ENCODE measurements at regions not wholly inside any gene's neighbourhood (a gene's known extent, or its start where the extent isn't known, plus 50 kb on each side); places are given as distances from the start of the nearest gene placed in this dataset.

DNA sequence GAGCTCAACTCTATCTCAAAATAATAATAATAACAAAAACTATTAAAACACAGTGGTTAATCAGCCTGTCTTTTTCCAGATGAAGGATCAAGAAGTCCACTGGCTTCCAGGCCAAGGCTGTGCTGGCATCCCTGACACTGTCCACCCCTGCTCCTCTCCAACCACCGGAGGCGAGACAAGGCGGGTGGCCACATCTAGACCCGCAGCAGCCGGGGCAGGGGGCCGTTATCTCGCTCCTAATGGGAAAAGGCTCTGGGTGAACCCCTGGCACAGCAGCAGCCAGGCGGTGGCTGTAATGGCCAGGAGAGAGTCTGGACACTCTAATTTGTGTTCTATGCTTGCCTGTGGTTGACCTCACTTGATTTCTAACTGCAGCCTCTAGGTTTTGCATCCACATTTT is 158.0 kb upstream of the SOX1 start:
- Histone ChIP-seq H3K9me3 (no peaks in the 10 kb centered on the region), H3K27me3 (no peaks in the 10 kb centered on the region), H3K4me3 (no peak overlapping the region), H3K36me3 (no peaks in the 10 kb centered on the region), H3K27ac (no peak overlapping the region), H3K4me1 (no peaks in the 10 kb centered on the region)
- ATAC-seq (no peak), DNase-seq (peak in 1 of 3 donors; percentile 37)
- no CpG with 5 or more reads among the region's 8 CpGs for WGBS (ENCODE audit: insufficient coverage, low coverage, low lambda C conversion rate, missing lambda C conversion rate)
- TF ChIP-seq, protein P1, sequence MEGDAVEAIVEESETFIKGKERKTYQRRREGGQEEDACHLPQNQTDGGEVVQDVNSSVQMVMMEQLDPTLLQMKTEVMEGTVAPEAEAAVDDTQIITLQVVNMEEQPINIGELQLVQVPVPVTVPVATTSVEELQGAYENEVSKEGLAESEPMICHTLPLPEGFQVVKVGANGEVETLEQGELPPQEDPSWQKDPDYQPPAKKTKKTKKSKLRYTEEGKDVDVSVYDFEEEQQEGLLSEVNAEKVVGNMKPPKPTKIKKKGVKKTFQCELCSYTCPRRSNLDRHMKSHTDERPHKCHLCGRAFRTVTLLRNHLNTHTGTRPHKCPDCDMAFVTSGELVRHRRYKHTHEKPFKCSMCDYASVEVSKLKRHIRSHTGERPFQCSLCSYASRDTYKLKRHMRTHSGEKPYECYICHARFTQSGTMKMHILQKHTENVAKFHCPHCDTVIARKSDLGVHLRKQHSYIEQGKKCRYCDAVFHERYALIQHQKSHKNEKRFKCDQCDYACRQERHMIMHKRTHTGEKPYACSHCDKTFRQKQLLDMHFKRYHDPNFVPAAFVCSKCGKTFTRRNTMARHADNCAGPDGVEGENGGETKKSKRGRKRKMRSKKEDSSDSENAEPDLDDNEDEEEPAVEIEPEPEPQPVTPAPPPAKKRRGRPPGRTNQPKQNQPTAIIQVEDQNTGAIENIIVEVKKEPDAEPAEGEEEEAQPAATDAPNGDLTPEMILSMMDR (IDR thresholded peaks at IDR 0.05): no peak
- no peak for TF ChIP-seq POLR2A (IDR thresholded peaks at IDR 0.05)
- intact Hi-C loops (cut with DNase I): no loop called here

DNA sequence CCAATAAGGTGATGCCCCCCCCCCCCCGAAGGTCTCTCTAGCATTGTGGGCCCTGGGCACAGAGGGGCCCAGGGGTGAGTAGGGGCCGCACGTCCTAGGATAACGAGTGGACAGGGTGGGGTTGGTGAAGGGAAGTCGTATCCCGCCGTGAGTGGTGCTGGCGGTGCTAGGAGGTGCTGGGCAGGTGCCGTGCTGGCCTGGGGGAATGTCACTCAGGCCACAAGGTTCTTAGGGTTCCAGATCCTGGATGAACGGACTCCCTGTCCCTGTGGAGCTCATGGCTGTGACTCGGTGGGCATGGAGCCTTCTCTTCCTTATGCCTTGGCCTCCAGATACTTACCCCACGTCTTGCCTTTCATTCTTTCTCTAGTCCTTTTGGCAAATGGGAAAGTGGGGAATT is 157.4 kb upstream of the SOX1 start:
- peak in 1 of 3 donors; percentile 35 for DNase-seq
- WGBS (ENCODE audit: insufficient coverage, low coverage, low lambda C conversion rate, missing lambda C conversion rate): 29% methylated on average over 2 of the region's 12 CpGs
- Histone ChIP-seq H3K27me3 (no peaks in the 10 kb centered on the region), H3K4me1 (no peaks in the 10 kb centered on the region), H3K27ac (no peak overlapping the region), H3K9me3 (no peaks in the 10 kb centered on the region), H3K4me3 (no peak overlapping the region), H3K36me3 (no peaks in the 10 kb centered on the region)
- intact Hi-C loops (cut with DNase I): no loop called here
- no peak for ATAC-seq
- TF ChIP-seq, protein P1 (IDR thresholded peaks at IDR 0.05): no peak
- no peak for TF ChIP-seq POLR2A (IDR thresholded peaks at IDR 0.05)

DNA sequence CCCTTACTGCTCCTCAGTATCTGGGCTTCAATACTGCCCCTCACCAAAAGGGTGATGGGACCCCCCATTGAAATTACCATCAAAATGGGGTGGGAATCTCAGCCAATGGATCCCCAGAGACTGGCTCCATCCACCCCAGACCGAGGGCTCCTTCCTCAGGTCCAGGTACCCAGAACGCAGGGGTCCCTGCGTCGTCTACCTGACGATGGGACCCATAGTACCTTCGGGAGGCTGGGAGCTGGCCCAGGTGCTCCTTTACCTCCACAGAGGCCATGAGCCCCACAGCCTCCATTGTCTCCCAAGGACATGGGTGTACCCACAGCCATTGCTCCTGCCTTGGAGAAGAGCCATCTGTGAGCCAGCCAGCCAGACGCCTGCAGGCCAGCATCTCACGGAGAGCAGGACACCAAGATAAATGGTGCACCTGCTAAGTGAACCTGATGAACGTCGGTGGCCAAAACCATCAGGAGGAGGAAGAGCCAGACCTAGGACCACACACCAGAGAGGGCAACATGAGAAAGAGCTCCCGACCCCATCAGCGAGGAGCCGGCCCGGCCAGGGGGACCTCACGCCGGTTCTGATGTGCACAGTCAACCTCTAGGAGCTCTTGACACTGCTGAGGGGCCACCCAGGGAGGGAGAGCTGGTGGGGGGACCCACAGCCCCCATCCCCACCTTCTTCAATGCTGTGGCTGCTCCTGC is 156.8 kb upstream of the SOX1 start:
- WGBS (ENCODE audit: insufficient coverage, low coverage, low lambda C conversion rate, missing lambda C conversion rate): 76% methylated on average over 5 of the region's 16 CpGs
- ATAC-seq (no peak), DNase-seq (peak in 1 of 3 donors; percentile 28)
- Histone ChIP-seq H3K9me3 (no peaks in the 10 kb centered on the region), H3K4me1 (no peaks in the 10 kb centered on the region), H3K27me3 (no peaks in the 10 kb centered on the region), H3K27ac (no peak overlapping the region), H3K36me3 (no peaks in the 10 kb centered on the region), H3K4me3 (no peak overlapping the region)
- intact Hi-C loops (cut with DNase I): no loop called here
- TF ChIP-seq, protein P1 (IDR thresholded peaks at IDR 0.05): no peak
- no peak for TF ChIP-seq POLR2A (IDR thresholded peaks at IDR 0.05)

DNA sequence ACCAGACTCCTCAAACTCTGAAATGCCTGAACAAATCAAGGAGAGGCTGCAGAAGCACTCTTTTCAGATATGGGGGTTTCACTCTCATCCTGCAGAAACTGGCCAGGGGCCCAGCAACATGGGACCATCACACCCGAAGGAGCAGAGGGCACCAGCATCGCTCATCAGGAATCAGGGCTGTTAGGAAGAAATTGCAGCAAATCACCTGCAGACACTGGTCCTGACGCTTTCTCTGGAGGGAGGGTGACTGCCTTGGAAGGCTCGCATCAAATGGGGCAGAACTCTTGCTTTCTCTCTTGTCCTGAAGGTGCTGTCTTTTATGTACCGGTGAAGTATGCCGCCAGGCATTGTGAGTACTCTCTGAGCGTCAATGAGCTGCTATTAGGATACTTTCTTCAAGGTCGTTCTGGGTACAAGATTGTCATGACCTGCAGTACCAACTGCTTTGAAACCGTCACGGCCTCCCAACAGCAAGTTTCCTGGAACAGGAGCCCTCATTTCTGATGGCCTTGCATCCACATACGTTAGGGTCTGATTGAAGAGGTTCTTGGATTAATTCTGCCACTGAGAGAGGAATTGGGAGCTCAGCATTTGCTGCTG is 155.7 kb upstream of the SOX1 start:
- no peak overlapping the region for H3K27ac ChIP-seq
- intact Hi-C loops (cut with DNase I): no loop called here
- no peaks in the 10 kb centered on the region for H3K9me3 ChIP-seq
- no peak for TF ChIP-seq POLR2A (IDR thresholded peaks at IDR 0.05)
- TF ChIP-seq, protein P1 (IDR thresholded peaks at IDR 0.05): no peak
- no peak overlapping the region for H3K4me3 ChIP-seq
- no peaks in the 10 kb centered on the region for H3K27me3 ChIP-seq
- WGBS (ENCODE audit: insufficient coverage, low coverage, low lambda C conversion rate, missing lambda C conversion rate): 70% methylated on average over 8 of the region's 11 CpGs
- no peak for DNase-seq
- no peak for ATAC-seq
- no peaks in the 10 kb centered on the region for H3K36me3 ChIP-seq
- H3K4me1 ChIP-seq: no peaks in the 10 kb centered on the region
